ENCODE measurements at regions not wholly inside any gene's neighbourhood (a gene's known extent, or its start where the extent isn't known, plus 50 kb on each side); places are given as distances from the start of the nearest gene placed in this dataset.

DNA sequence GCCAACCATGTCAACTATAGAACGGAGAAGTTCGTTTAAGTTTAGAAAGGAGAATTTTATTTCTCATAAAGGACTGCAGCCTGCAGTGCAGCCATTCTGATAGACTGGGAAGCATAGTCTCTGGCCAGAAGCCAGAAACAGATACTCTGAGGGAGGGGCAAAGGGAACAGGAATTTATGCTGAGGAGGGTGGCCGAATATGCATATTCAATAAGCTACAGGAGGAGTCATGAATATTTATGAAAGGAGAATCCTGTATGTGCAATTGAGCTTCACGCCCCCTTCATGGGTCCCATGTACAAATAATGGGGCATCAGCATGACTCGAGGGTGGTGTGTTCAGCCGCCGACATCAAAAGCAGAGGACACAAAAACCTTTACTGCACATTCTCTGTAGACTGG is 199.9 kb downstream of the CWF19L2 start:
- TF ChIP-seq EZH2 (IDR thresholded peaks at IDR 0.05; ENCODE audit: insufficient read depth, poor library complexity, severe bottlenecking) (no peak), EZH2phosphoT487 (IDR thresholded peaks at IDR 0.05; ENCODE audit: insufficient read depth, low read depth) (no peak)
